Mesendoderm (in vitro differentiated cells): ENCODE measurements at regions not wholly inside any gene's neighbourhood (a gene's known extent, or its start where the extent isn't known, plus 50 kb on each side); places are given as distances from the start of the nearest gene placed in this dataset.

Experiments used
- DNase-seq: peaks from one replicate; pipeline ENCODE4 v3.0.0; 2013
- H2AK5ac ChIP-seq: 2 replicates; pipeline ENCODE4 v1.6.1; 2013; ENCODE audit warnings: low read length, inconsistent platforms
- H2BK120ac ChIP-seq: 2 replicates; pipeline ENCODE4 v1.6.1; 2013; ENCODE audit warnings: low read depth, mild to moderate bottlenecking, low read length, moderate library complexity, mixed read lengths
- H2BK15ac ChIP-seq: replicated peaks from 2 replicates; pipeline ENCODE4 v1.6.1; 2013; ENCODE audit warnings: low read depth, mild to moderate bottlenecking, moderate library complexity
- H2BK5ac ChIP-seq: 2 replicates; pipeline ENCODE4 v1.6.1; 2013; ENCODE audit warnings: low read length, inconsistent platforms
- H3K18ac ChIP-seq: 2 replicates; pipeline ENCODE4 v1.6.1; 2013; ENCODE audit warnings: mild to moderate bottlenecking, low read length, mixed read lengths
- H3K23ac ChIP-seq: one replicate; pipeline ENCODE4 v1.6.1; 2013; ENCODE audit warnings: low read length
- H3K27ac ChIP-seq: 2 replicates; pipeline ENCODE4 v1.5.1; 2013; ENCODE audit warnings: low read depth, mild to moderate bottlenecking, inconsistent platforms, low read length, moderate library complexity
- H3K27me3 ChIP-seq: 2 replicates; pipeline ENCODE4 v1.6.1; 2013; ENCODE audit warnings: low read length, control low read depth, mild to moderate bottlenecking, inconsistent platforms; ENCODE audit not compliant: insufficient read depth, poor library complexity
- H3K36me3 ChIP-seq: 2 replicates; pipeline ENCODE4 v1.6.1; 2013; ENCODE audit warnings: low read length, inconsistent platforms; ENCODE audit not compliant: control insufficient read depth, insufficient read depth
- H3K4ac ChIP-seq: one replicate; pipeline ENCODE4 v1.6.1; 2013; ENCODE audit warnings: low read depth, mild to moderate bottlenecking, low read length, moderate library complexity
- H3K4me1 ChIP-seq: 2 replicates; pipeline ENCODE4 v1.6.1; 2013; ENCODE audit warnings: low read depth, low read length, inconsistent platforms; ENCODE audit not compliant: control insufficient read depth
- H3K4me2 ChIP-seq: 2 replicates; pipeline ENCODE4 v1.6.1; 2013; ENCODE audit warnings: low read length
- H3K4me3 ChIP-seq: 2 replicates; pipeline ENCODE4 v1.5.1; 2013; ENCODE audit warnings: mild to moderate bottlenecking, low read length
- H3K56ac ChIP-seq: one replicate; pipeline ENCODE4 v1.6.1; 2013; ENCODE audit warnings: low read length
- H3K79me1 ChIP-seq: 2 replicates; pipeline ENCODE4 v1.6.1; 2013; ENCODE audit warnings: low read length, inconsistent platforms
- H3K79me2 ChIP-seq: 2 replicates; pipeline ENCODE4 v1.6.1; 2013; ENCODE audit warnings: mild to moderate bottlenecking, low read length; ENCODE audit not compliant: control insufficient read depth, insufficient read depth
- H3K9ac ChIP-seq: 2 replicates; pipeline ENCODE4 v1.6.1; 2013; ENCODE audit warnings: low read length, inconsistent platforms
- H4K5ac ChIP-seq: one replicate; pipeline ENCODE4 v1.6.1; 2013; ENCODE audit warnings: low read length
- H4K8ac ChIP-seq: one replicate; pipeline ENCODE4 v1.6.1; 2013; ENCODE audit warnings: low read depth, mild to moderate bottlenecking, control low read depth, low read length, moderate library complexity
- WGBS: extraction: QIAGEN DNeasy Blood & Tissue Kit; methylation state at CpG from one replicate; pipeline ENCODE4 v1.1.7; 2013; ENCODE audit warnings: low lambda C conversion rate, missing lambda C conversion rate; ENCODE audit not compliant: insufficient coverage; ENCODE audit errors: extremely low coverage; 5-methylcytosine and 5-hydroxymethylcytosine counted together

- Histone ChIP-seq H2BK120ac (no peak overlapping the region), H3K79me2 (no peaks in the 10 kb centered on the region), H3K4ac (no peak overlapping the region), H3K23ac (no peak overlapping the region), H3K79me1 (no peaks in the 10 kb centered on the region), H3K36me3 (no peaks in the 10 kb centered on the region), H2BK15ac (no peak overlapping the region), H3K27ac (no peak overlapping the region), H3K4me3 (no peak overlapping the region), H4K5ac (no peak overlapping the region), H3K9ac (no peak overlapping the region), H3K18ac (no peak overlapping the region), H3K4me1 (no peaks in the 10 kb centered on the region), H3K4me2 (no peak overlapping the region), H3K56ac (no peak overlapping the region), H2AK5ac (no peak overlapping the region), H4K8ac (no peak overlapping the region), H2BK5ac (no peak overlapping the region), H3K27me3 (no peaks in the 10 kb centered on the region)
- no CpG with 5 or more reads among the region's 2 CpGs for WGBS
- DNase-seq = peak; percentile 49
These were observed 429.5 kb downstream of the ZIC1 start for GRCh38 chr3:147838652-147839051.

GRCh38 chr3:147843331-147843730, 434.2 kb downstream of the ZIC1 start:
- H4K8ac ChIP-seq = no peak overlapping the region
- H3K4me2 ChIP-seq = no peak overlapping the region
- H3K79me2 ChIP-seq = no peaks in the 10 kb centered on the region
- no peak for DNase-seq
- no peak overlapping the region for H3K18ac ChIP-seq
- H3K23ac ChIP-seq = no peak overlapping the region
- H3K27me3 ChIP-seq = no peaks in the 10 kb centered on the region
- no peaks in the 10 kb centered on the region for H3K36me3 ChIP-seq
- no peak overlapping the region for H4K5ac ChIP-seq
- H3K27ac ChIP-seq = no peak overlapping the region
- no peak overlapping the region for H2AK5ac ChIP-seq
- H3K56ac ChIP-seq = no peak overlapping the region
- no peaks in the 10 kb centered on the region for H3K4me1 ChIP-seq
- H2BK15ac ChIP-seq = no peak overlapping the region
- H3K4ac ChIP-seq = no peak overlapping the region
- WGBS = no CpG with 5 or more reads among the region's 1 CpG
- no peaks in the 10 kb centered on the region for H3K79me1 ChIP-seq
- no peak overlapping the region for H3K4me3 ChIP-seq
- H2BK5ac ChIP-seq = no peak overlapping the region
- no peak overlapping the region for H3K9ac ChIP-seq
- no peak overlapping the region for H2BK120ac ChIP-seq

GRCh38 chr3:147846293-147846692, 437.1 kb downstream of the ZIC1 start:
- Histone ChIP-seq H3K36me3 (no peaks in the 10 kb centered on the region), H3K9ac (no peak overlapping the region), H3K4me2 (no peak overlapping the region), H3K79me1 (no peaks in the 10 kb centered on the region), H3K18ac (no peak overlapping the region), H3K4me1 (no peaks in the 10 kb centered on the region), H2BK5ac (no peak overlapping the region), H2BK15ac (no peak overlapping the region), H3K23ac (no peak overlapping the region), H3K79me2 (no peaks in the 10 kb centered on the region), H2AK5ac (no peak overlapping the region), H3K4me3 (no peak overlapping the region), H2BK120ac (no peak overlapping the region), H4K8ac (no peak overlapping the region), H3K4ac (no peak overlapping the region), H4K5ac (no peak overlapping the region), H3K27ac (no peak overlapping the region), H3K56ac (no peak overlapping the region), H3K27me3 (no peaks in the 10 kb centered on the region)
- no CpG with 5 or more reads among the region's 4 CpGs for WGBS
- DNase-seq = no peak

- H3K9ac ChIP-seq = no peak overlapping the region
- no peak overlapping the region for H3K4me3 ChIP-seq
- no peaks in the 10 kb centered on the region for H3K36me3 ChIP-seq
- no peak overlapping the region for H3K18ac ChIP-seq
- H2AK5ac ChIP-seq = no peak overlapping the region
- H3K4me2 ChIP-seq = no peak overlapping the region
- H3K27me3 ChIP-seq = no peaks in the 10 kb centered on the region
- no peak overlapping the region for H3K4ac ChIP-seq
- H3K79me1 ChIP-seq = no peaks in the 10 kb centered on the region
- H3K27ac ChIP-seq = no peak overlapping the region
- H2BK5ac ChIP-seq = no peak overlapping the region
- H3K56ac ChIP-seq = no peak overlapping the region
- no peak overlapping the region for H2BK120ac ChIP-seq
- H3K4me1 ChIP-seq = no peaks in the 10 kb centered on the region
- H4K8ac ChIP-seq = no peak overlapping the region
- peak; percentile 3 for DNase-seq
- H3K23ac ChIP-seq = no peak overlapping the region
- no peak overlapping the region for H4K5ac ChIP-seq
- no peak overlapping the region for H2BK15ac ChIP-seq
- H3K79me2 ChIP-seq = no peaks in the 10 kb centered on the region
- no CpG with 5 or more reads among the region's 3 CpGs for WGBS
These were observed 437.8 kb downstream of the ZIC1 start for GRCh38 chr3:147846854-147847478.

- Histone ChIP-seq H3K9ac (no peak overlapping the region), H3K56ac (no peak overlapping the region), H3K18ac (no peak overlapping the region), H3K4me1 (no peaks in the 10 kb centered on the region), H4K5ac (no peak overlapping the region), H3K27ac (no peak overlapping the region), H2AK5ac (no peak overlapping the region), H3K79me1 (no peaks in the 10 kb centered on the region), H2BK5ac (no peak overlapping the region), H3K4ac (no peak overlapping the region), H3K4me2 (no peak overlapping the region), H3K79me2 (no peaks in the 10 kb centered on the region), H2BK15ac (no peak overlapping the region), H2BK120ac (no peak overlapping the region), H3K23ac (no peak overlapping the region), H3K36me3 (no peaks in the 10 kb centered on the region), H3K4me3 (no peak overlapping the region), H3K27me3 (no peaks in the 10 kb centered on the region), H4K8ac (no peak overlapping the region)
- no peak for DNase-seq
These were observed 441.9 kb downstream of the ZIC1 start for GRCh38 chr3:147851062-147851461.

GRCh38 chr3:147854542-147854941, 445.4 kb downstream of the ZIC1 start:
- no peak overlapping the region for H3K18ac ChIP-seq
- H3K4ac ChIP-seq = no peak overlapping the region
- H3K27ac ChIP-seq = no peak overlapping the region
- H3K4me2 ChIP-seq = no peak overlapping the region
- no peak overlapping the region for H3K4me3 ChIP-seq
- no peak overlapping the region for H3K9ac ChIP-seq
- H3K56ac ChIP-seq = no peak overlapping the region
- no peak overlapping the region for H4K5ac ChIP-seq
- H4K8ac ChIP-seq = no peak overlapping the region
- WGBS = no CpG with 5 or more reads among the region's 4 CpGs
- H3K79me1 ChIP-seq = no peaks in the 10 kb centered on the region
- no peak overlapping the region for H2BK120ac ChIP-seq
- no peak overlapping the region for H2BK5ac ChIP-seq
- no peaks in the 10 kb centered on the region for H3K36me3 ChIP-seq
- H2BK15ac ChIP-seq = no peak overlapping the region
- H3K27me3 ChIP-seq = no peaks in the 10 kb centered on the region
- H2AK5ac ChIP-seq = no peak overlapping the region
- H3K79me2 ChIP-seq = no peaks in the 10 kb centered on the region
- no peak overlapping the region for H3K23ac ChIP-seq
- no peak for DNase-seq
- H3K4me1 ChIP-seq = no peaks in the 10 kb centered on the region
